ENCODE measurements at regions not wholly inside any gene's neighbourhood (a gene's known extent, or its start where the extent isn't known, plus 50 kb on each side); places are given as distances from the start of the nearest gene placed in this dataset.

- DNase-seq (ENCODE audit: low read depth, low spot score), result no peak
- TF ChIP-seq, protein P1, sequence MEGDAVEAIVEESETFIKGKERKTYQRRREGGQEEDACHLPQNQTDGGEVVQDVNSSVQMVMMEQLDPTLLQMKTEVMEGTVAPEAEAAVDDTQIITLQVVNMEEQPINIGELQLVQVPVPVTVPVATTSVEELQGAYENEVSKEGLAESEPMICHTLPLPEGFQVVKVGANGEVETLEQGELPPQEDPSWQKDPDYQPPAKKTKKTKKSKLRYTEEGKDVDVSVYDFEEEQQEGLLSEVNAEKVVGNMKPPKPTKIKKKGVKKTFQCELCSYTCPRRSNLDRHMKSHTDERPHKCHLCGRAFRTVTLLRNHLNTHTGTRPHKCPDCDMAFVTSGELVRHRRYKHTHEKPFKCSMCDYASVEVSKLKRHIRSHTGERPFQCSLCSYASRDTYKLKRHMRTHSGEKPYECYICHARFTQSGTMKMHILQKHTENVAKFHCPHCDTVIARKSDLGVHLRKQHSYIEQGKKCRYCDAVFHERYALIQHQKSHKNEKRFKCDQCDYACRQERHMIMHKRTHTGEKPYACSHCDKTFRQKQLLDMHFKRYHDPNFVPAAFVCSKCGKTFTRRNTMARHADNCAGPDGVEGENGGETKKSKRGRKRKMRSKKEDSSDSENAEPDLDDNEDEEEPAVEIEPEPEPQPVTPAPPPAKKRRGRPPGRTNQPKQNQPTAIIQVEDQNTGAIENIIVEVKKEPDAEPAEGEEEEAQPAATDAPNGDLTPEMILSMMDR (conservative IDR thresholded peaks at IDR 0.05), result no peak
- H3K36me3 Mint-ChIP-seq (ENCODE audit: low read depth), result peaks cover 4% of the 10 kb centered on the region
- no peaks in the 10 kb centered on the region for H3K4me1 Mint-ChIP-seq
- H3K27ac Mint-ChIP-seq (ENCODE audit: unreplicated experiment), result no peak overlapping the region
- no peaks in the 10 kb centered on the region for H3K27me3 Mint-ChIP-seq (ENCODE audit: low read depth)
- H3K9me3 Mint-ChIP-seq, result peaks cover 15% of the 10 kb centered on the region
- no peak overlapping the region for H3K4me3 Mint-ChIP-seq
Measured at GRCh38 chr13:47639738-47640447, 361.2 kb downstream of the SUCLA2 start.

DNA sequence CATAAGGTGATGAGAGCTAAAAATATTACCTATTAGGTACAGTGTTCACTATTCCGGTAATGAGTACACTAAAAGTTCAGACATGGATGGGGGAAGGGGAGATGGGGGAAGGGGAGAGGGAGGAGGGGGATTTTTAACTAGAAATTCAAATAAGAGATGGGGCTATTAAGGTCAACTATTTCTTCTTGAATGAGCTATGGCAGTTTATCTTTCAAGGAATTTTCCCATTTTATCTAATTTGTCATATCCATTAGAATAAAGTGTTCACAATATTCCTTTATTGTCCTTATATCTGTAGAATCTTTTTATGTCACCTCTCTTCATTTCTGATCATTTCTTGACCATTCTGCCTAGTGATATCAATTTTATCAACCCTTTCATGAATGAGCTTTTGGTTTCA lies 362.4 kb downstream of the SUCLA2 start:
- no peak for DNase-seq (ENCODE audit: low read depth, low spot score)
- TF ChIP-seq, protein P1 (conservative IDR thresholded peaks at IDR 0.05), result no peak
- H3K36me3 Mint-ChIP-seq (ENCODE audit: low read depth), result peaks cover 13% of the 10 kb centered on the region
- no peaks in the 10 kb centered on the region for H3K4me1 Mint-ChIP-seq
- no peak overlapping the region for H3K27ac Mint-ChIP-seq (ENCODE audit: unreplicated experiment)
- no peaks in the 10 kb centered on the region for H3K27me3 Mint-ChIP-seq (ENCODE audit: low read depth)
- peaks cover 26% of the 10 kb centered on the region for H3K9me3 Mint-ChIP-seq
- H3K4me3 Mint-ChIP-seq, result no peak overlapping the region

DNA sequence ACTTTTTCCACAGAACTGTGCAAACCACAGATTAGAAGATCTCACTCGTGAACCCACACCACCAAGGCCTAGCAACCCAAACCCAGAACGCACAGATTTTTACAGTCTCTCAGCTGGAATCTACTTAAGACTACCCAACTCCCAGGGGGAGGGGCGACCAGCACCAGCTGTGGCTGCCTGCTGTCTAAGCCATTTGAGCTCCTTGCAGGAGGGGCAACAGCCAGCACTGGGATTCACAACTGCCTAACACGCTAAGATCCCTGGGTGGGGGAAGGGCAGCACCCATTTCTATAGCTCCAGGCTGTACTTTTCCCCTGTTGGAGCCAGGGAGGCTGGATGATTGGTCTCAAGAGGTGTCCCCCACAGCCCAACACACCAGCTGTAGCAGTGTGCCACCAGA lies 368.8 kb downstream of the SUCLA2 start:
- Mint-ChIP-seq H3K36me3 (ENCODE audit: low read depth) (peaks cover 19% of the 10 kb centered on the region), H3K27me3 (ENCODE audit: low read depth) (no peaks in the 10 kb centered on the region), H3K4me3 (no peak overlapping the region), H3K9me3 (peaks cover 29% of the 10 kb centered on the region), H3K4me1 (no peaks in the 10 kb centered on the region), H3K27ac (ENCODE audit: unreplicated experiment) (no peak overlapping the region)
- TF ChIP-seq, protein P1 (conservative IDR thresholded peaks at IDR 0.05), result no peak
- no peak for DNase-seq (ENCODE audit: low read depth, low spot score)

GRCh38 chr13:47628666-47629065 lies 372.4 kb downstream of the SUCLA2 start:
- no peak overlapping the region for H3K4me3 Mint-ChIP-seq
- DNase-seq (ENCODE audit: low read depth, low spot score), result no peak
- H3K4me1 Mint-ChIP-seq, result no peaks in the 10 kb centered on the region
- peaks cover 3% of the 10 kb centered on the region for H3K9me3 Mint-ChIP-seq
- no peak overlapping the region for H3K27ac Mint-ChIP-seq (ENCODE audit: unreplicated experiment)
- TF ChIP-seq, protein P1 (conservative IDR thresholded peaks at IDR 0.05), result no peak
- H3K36me3 Mint-ChIP-seq (ENCODE audit: low read depth), result peaks cover 6% of the 10 kb centered on the region
- no peaks in the 10 kb centered on the region for H3K27me3 Mint-ChIP-seq (ENCODE audit: low read depth)

DNA sequence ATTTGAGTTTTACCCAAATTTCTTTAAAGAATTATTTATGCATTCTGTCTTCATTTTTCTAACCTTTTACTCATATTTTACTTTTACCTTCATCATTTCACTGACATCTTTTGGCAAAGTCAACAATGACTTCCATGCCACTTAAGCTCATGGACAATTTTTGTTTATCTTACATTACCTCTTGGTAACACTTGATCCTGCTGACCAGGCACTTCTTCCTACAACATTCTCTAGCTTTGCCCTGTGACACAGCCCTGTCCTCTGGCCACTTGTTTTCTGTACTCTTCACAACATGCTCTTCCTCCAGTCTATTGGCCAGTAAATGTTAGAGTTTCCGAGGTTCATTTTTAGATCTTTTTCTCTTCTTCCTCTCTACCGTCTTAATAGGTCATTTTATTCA lies 377.2 kb downstream of the SUCLA2 start:
- no peaks in the 10 kb centered on the region for H3K27me3 Mint-ChIP-seq (ENCODE audit: low read depth)
- TF ChIP-seq, protein P1 (conservative IDR thresholded peaks at IDR 0.05), result no peak
- H3K36me3 Mint-ChIP-seq (ENCODE audit: low read depth), result no peaks in the 10 kb centered on the region
- no peak for DNase-seq (ENCODE audit: low read depth, low spot score)
- H3K4me3 Mint-ChIP-seq, result no peak overlapping the region
- H3K4me1 Mint-ChIP-seq, result peaks cover 32% of the 10 kb centered on the region
- no peak overlapping the region for H3K27ac Mint-ChIP-seq (ENCODE audit: unreplicated experiment)
- H3K9me3 Mint-ChIP-seq, result peaks cover 2% of the 10 kb centered on the region

Data from neural crest cell (in vitro differentiated cells).